ENCODE measurements at regions not wholly inside any gene's neighbourhood (a gene's known extent, or its start where the extent isn't known, plus 50 kb on each side); places are given as distances from the start of the nearest gene placed in this dataset.

GRCh38 chr5:4855036-4855435, 285.1 kb upstream of the ADAMTS16 start:
- TF ChIP-seq CTCF (IDR thresholded peaks at IDR 0.05; ENCODE audit: low read length), result no peak
- no peak for TF ChIP-seq EZH2 (optimal IDR thresholded peaks at IDR 0.05; ENCODE audit: low read depth, low read length)

All from MM.1S (cell line).